SK-N-SH (cell line): ENCODE measurements at regions not wholly inside any gene's neighbourhood (a gene's known extent, or its start where the extent isn't known, plus 50 kb on each side); places are given as distances from the start of the nearest gene placed in this dataset.

Experiments
- CTCF ChIA-PET: fragments of 300-600, 350-600 bp; formaldehyde crosslinking; extraction: SDS; loops from one replicate; lab custom pipeline; 2021; lab: Yijun Ruan, JAX
- POLR2A ChIA-PET: fragments of 350-600 bp; sonication (Branson Sonifier 250); formaldehyde crosslinking; extraction: SDS; loops from one replicate; lab custom pipeline; 2020; ENCODE audit warnings: antibody characterized with exemption, inconsistent platforms; lab: Yijun Ruan, JAX
- DNase-seq: peaks from one replicate; pipeline ENCODE4 v3.0.0; 2012
- H2AFZ ChIP-seq: fragments of 200-600 bp; sonication (generic); 2 replicates; pipeline ENCODE4 v1.8.1; 2016; ENCODE audit warnings: antibody characterized with exemption, mild to moderate bottlenecking, low read depth
- H3F3A ChIP-seq: fragments of 200-600 bp; sonication (generic); replicated peaks from 2 replicates; pipeline ENCODE3; 2016; ENCODE audit warnings: antibody characterized with exemption, mild to moderate bottlenecking; ENCODE audit not compliant: insufficient read depth
- H3K27ac ChIP-seq, 2 experiments: fragments of 200-500 bp in 1 of 2; fragments of 200-600 bp in 1 of 2; sonication (Bioruptor generic) in 1 of 2; sonication (generic), shearing (Covaris generic) in 1 of 2; 2 replicates each; pipeline versions ENCODE4 v1.5.1 to v1.6.1; 2014 to 2016; ENCODE audit warnings: low read depth in 2 of 2, inconsistent platforms in 1 of 2, low read length in 1 of 2, mild to moderate bottlenecking in 1 of 2, mixed read lengths in 1 of 2
- H3K27me3 ChIP-seq: fragments of 200-600 bp; sonication (generic), shearing (Covaris generic); 2 replicates; pipeline ENCODE4 v1.6.1; 2016; ENCODE audit warnings: mixed run types; ENCODE audit not compliant: insufficient read depth
- H3K36me3 ChIP-seq, 2 experiments: fragments of 200-500 bp in 1 of 2; fragments of 200-600 bp in 1 of 2; sonication (Bioruptor generic) in 1 of 2; sonication (generic) in 1 of 2; replicated peaks in 1 of 2; 2 replicates each; pipeline versions ENCODE3 to v1.5.1; 2014 to 2016; ENCODE audit warnings: low read length in 1 of 2, mild to moderate bottlenecking in 1 of 2; ENCODE audit not compliant: insufficient read depth in 2 of 2, control insufficient read depth in 1 of 2
- H3K4me1 ChIP-seq, 2 experiments: fragments of 200-500 bp in 1 of 2; fragments of 200-600 bp in 1 of 2; sonication (Bioruptor generic) in 1 of 2; sonication (generic), shearing (Covaris generic) in 1 of 2; 2 replicates each; pipeline versions ENCODE4 v1.5.1 to v1.6.1; 2014 to 2016; ENCODE audit warnings: low read depth in 1 of 2, low read length in 1 of 2, mixed run types in 1 of 2; ENCODE audit not compliant: insufficient read depth in 2 of 2, control insufficient read depth in 1 of 2
- H3K4me2 ChIP-seq: fragments of 200-600 bp; sonication (generic), shearing (Covaris generic); 2 replicates; pipeline ENCODE4 v1.6.1; 2017; ENCODE audit warnings: mixed run types
- H3K4me3 ChIP-seq, 2 experiments: fragments of 200-500 bp in 1 of 2; fragments of 200-600 bp in 1 of 2; sonication (Bioruptor generic) in 1 of 2; sonication (generic), shearing (Covaris generic) in 1 of 2; 2 replicates each; pipeline versions ENCODE4 v1.5.1 to v1.8.1; 2014 to 2016; ENCODE audit warnings: low read depth in 2 of 2, inconsistent platforms in 1 of 2, low read length in 1 of 2, mild to moderate bottlenecking in 1 of 2, mixed read lengths in 1 of 2, moderate library complexity in 1 of 2
- H3K79me2 ChIP-seq: fragments of 200-600 bp; sonication (generic); 2 replicates; pipeline ENCODE4 v1.8.1; 2017; ENCODE audit warnings: mild to moderate bottlenecking; ENCODE audit not compliant: insufficient read depth
- H3K9ac ChIP-seq: fragments of 200-600 bp; sonication (generic); 2 replicates; pipeline ENCODE4 v1.6.1; 2017; ENCODE audit warnings: mixed run types
- H3K9me2 ChIP-seq: fragments of 200-600 bp; sonication (generic); 2 replicates; pipeline ENCODE4 v1.6.1; 2017; ENCODE audit warnings: mixed run types
- H3K9me3 ChIP-seq: fragments of 200-600 bp; sonication (generic); 2 replicates; pipeline ENCODE4 v1.6.1; 2017; ENCODE audit warnings: mixed run types, mild to moderate bottlenecking, moderate library complexity
- H4K20me1 ChIP-seq: fragments of 200-600 bp; sonication (generic); 2 replicates; pipeline ENCODE4 v1.6.1; 2017; ENCODE audit warnings: mild to moderate bottlenecking, mixed run types; ENCODE audit not compliant: insufficient read depth
- CHD2 ChIP-seq: fragments of 150-350 bp; IDR thresholded peaks from 2 replicates; pipeline ENCODE4 v1.6.1; 2018; ENCODE audit warnings: low read length; ENCODE audit not compliant: partially characterized antibody
- EZH2phosphoT487 ChIP-seq: fragments of 200-600 bp; sonication (generic); IDR thresholded peaks from 2 replicates; pipeline ENCODE4 v1.6.1; 2017; ENCODE audit warnings: low read depth, mixed run types, mild to moderate bottlenecking, antibody characterized with exemption, moderate library complexity, borderline replicate concordance
- FOSL2 ChIP-seq: IDR thresholded peaks from 2 replicates; pipeline ENCODE4 v1.4.0; 2012; ENCODE audit warnings: low read depth, mild to moderate bottlenecking, moderate library complexity, borderline replicate concordance
- GATA2 ChIP-seq: sonication (generic); formaldehyde crosslinking; IDR thresholded peaks from 2 replicates; pipeline ENCODE4 v1.5.0; 2020; ENCODE audit warnings: mild to moderate bottlenecking, missing genetic modification reagents
- NRF1 ChIP-seq: IDR thresholded peaks from 2 replicates; pipeline ENCODE4 v1.6.1; 2012; ENCODE audit warnings: low read depth, mild to moderate bottlenecking, low read length
- RAD21 ChIP-seq: IDR thresholded peaks from 2 replicates; pipeline ENCODE4 v1.6.1; 2012; ENCODE audit warnings: mild to moderate bottlenecking, low read length
- RXRA ChIP-seq: IDR thresholded peaks from 2 replicates; pipeline ENCODE4 v1.4.0; 2012; ENCODE audit warnings: low read depth, mild to moderate bottlenecking, borderline replicate concordance
- SMC3 ChIP-seq: IDR thresholded peaks from 2 replicates; pipeline ENCODE4 v1.6.1; 2012; ENCODE audit warnings: low read depth, low read length, improper control_type of control experiment
- TCF12 ChIP-seq: IDR thresholded peaks from 2 replicates; pipeline ENCODE4 v1.4.0; 2012
- USF2 ChIP-seq: fragments of 150-350 bp; IDR thresholded peaks from 2 replicates; pipeline ENCODE4 v1.6.1; 2017; ENCODE audit warnings: antibody characterized with exemption, low read length, low read depth, borderline replicate concordance
- ZBTB33 ChIP-seq: IDR thresholded peaks from 2 replicates; pipeline ENCODE4 v1.4.0; 2012; ENCODE audit warnings: low read depth, borderline replicate concordance
- WGBS: methylation state at CpG from one replicate; pipeline ENCODE4 v1.1.6; 2017; ENCODE audit warnings: low lambda C conversion rate; 5-methylcytosine and 5-hydroxymethylcytosine counted together
- TF ChIP-seq, protein P1 (sequence below): IDR thresholded peaks from 2 replicates; pipeline ENCODE4 v1.6.1; 2012; ENCODE audit warnings: mild to moderate bottlenecking, low read depth, low read length, moderate library complexity
- TF ChIP-seq, protein P2 (sequence below): fragments of 150-350 bp; IDR thresholded peaks from 2 replicates; pipeline ENCODE4 v1.6.1; 2016; ENCODE audit warnings: mild to moderate bottlenecking, low read depth, low read length

DNA sequence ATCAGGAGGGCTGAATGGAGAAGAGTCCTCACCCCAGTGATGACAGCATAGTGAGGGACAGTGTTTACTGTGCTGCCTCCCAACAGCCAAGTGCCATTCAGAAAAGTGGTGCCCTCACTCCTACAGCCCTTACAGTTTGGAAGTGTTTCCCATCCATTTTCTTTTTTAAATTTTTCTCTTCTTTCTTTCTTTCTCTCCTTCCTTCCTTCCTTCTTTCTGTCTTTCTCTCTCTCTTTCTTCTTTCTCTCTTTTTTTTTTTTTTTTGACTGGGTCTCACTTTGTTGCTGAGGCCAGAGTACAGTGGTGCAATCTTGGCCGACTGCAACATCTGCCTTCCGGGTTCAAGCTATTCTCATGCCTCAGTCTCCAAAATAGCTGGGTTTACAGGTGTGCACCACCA is 755.3 kb downstream of the UQCRFS1 start:
- H3K79me2 ChIP-seq, result no peaks in the 10 kb centered on the region
- H3K4me2 ChIP-seq, result no peak overlapping the region
- no peaks in the 10 kb centered on the region for H3K4me1 ChIP-seq
- no peaks in the 10 kb centered on the region for H3K9me2 ChIP-seq
- no peak for DNase-seq
- H3F3A ChIP-seq, result no peaks in the 10 kb centered on the region
- H3K9me3 ChIP-seq, result no peaks in the 10 kb centered on the region
- WGBS, result 0% methylated on average over 2 of the region's 2 CpGs
- no peak overlapping the region for H3K9ac ChIP-seq
- no peak overlapping the region for H2AFZ ChIP-seq
- CTCF ChIA-PET, result no interaction called here
- no peaks in the 10 kb centered on the region for H4K20me1 ChIP-seq
- no peak overlapping the region for H3K4me3 ChIP-seq
- H3K36me3 ChIP-seq, result no peaks in the 10 kb centered on the region
- TF ChIP-seq, protein P1, sequence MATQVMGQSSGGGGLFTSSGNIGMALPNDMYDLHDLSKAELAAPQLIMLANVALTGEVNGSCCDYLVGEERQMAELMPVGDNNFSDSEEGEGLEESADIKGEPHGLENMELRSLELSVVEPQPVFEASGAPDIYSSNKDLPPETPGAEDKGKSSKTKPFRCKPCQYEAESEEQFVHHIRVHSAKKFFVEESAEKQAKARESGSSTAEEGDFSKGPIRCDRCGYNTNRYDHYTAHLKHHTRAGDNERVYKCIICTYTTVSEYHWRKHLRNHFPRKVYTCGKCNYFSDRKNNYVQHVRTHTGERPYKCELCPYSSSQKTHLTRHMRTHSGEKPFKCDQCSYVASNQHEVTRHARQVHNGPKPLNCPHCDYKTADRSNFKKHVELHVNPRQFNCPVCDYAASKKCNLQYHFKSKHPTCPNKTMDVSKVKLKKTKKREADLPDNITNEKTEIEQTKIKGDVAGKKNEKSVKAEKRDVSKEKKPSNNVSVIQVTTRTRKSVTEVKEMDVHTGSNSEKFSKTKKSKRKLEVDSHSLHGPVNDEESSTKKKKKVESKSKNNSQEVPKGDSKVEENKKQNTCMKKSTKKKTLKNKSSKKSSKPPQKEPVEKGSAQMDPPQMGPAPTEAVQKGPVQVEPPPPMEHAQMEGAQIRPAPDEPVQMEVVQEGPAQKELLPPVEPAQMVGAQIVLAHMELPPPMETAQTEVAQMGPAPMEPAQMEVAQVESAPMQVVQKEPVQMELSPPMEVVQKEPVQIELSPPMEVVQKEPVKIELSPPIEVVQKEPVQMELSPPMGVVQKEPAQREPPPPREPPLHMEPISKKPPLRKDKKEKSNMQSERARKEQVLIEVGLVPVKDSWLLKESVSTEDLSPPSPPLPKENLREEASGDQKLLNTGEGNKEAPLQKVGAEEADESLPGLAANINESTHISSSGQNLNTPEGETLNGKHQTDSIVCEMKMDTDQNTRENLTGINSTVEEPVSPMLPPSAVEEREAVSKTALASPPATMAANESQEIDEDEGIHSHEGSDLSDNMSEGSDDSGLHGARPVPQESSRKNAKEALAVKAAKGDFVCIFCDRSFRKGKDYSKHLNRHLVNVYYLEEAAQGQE, result no peak
- TF ChIP-seq RXRA, result no peak
- TF ChIP-seq SMC3, result no peak
- TF ChIP-seq RAD21, result no peak
- no peak for TF ChIP-seq FOSL2
- no peak for TF ChIP-seq CHD2
- no peaks in the 10 kb centered on the region; the same call in 1 of the 2 replicates for H3K27me3 ChIP-seq
- H3K27ac ChIP-seq, result no peak overlapping the region
- POLR2A ChIA-PET, result no interaction called here

- CTCF ChIA-PET, result no interaction called here
- Histone ChIP-seq H3K9me3 (no peaks in the 10 kb centered on the region), H3F3A (no peaks in the 10 kb centered on the region), H3K79me2 (no peaks in the 10 kb centered on the region), H3K4me3 (no peak overlapping the region), H3K4me1 (no peaks in the 10 kb centered on the region), H3K9me2 (no peaks in the 10 kb centered on the region), H3K4me2 (no peak overlapping the region), H3K36me3 (no peaks in the 10 kb centered on the region), H3K27me3 (no peaks in the 10 kb centered on the region; the same call in 1 of the 2 replicates), H3K27ac (no peak overlapping the region), H2AFZ (no peak overlapping the region), H4K20me1 (no peaks in the 10 kb centered on the region), H3K9ac (no peak overlapping the region)
- 2% methylated on average over 5 of the region's 5 CpGs for WGBS
- no peak for TF ChIP-seq USF2
- TF ChIP-seq, protein P2, sequence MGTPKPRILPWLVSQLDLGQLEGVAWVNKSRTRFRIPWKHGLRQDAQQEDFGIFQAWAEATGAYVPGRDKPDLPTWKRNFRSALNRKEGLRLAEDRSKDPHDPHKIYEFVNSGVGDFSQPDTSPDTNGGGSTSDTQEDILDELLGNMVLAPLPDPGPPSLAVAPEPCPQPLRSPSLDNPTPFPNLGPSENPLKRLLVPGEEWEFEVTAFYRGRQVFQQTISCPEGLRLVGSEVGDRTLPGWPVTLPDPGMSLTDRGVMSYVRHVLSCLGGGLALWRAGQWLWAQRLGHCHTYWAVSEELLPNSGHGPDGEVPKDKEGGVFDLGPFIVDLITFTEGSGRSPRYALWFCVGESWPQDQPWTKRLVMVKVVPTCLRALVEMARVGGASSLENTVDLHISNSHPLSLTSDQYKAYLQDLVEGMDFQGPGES, result no peak
- TF ChIP-seq TCF12, result no peak
- TF ChIP-seq ZBTB33, result no peak
- TF ChIP-seq NRF1, result no peak
- TF ChIP-seq EZH2phosphoT487, result no peak
- TF ChIP-seq GATA2 (CRISPR knock-in tag), result no peak
- no peak for TF ChIP-seq SMC3
- DNase-seq, result no peak
- POLR2A ChIA-PET, result no interaction called here
Observed at GRCh38 chr19:28456708-28457320, 756.1 kb downstream of the UQCRFS1 start.
